ENCODE measurements at regions not wholly inside any gene's neighbourhood (a gene's known extent, or its start where the extent isn't known, plus 50 kb on each side); places are given as distances from the start of the nearest gene placed in this dataset.

DNA sequence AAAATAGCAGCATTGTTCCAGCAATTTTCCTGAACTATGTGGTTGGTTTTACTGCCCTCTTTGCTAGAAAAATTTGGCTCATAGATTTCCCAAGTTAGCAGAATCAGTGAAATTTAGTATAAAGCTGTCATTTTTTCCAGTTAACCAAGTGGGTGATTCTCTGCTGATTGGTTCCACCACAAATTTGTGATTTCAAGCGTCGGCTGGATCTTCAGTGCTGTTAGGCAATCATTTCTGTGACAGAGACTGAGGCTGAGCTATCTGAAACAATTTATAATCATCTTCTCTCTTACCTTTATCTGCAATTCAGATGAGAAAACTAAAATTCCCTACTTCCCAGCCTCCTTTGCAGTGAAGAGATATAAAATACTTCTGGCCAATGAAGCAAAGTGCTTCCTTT lies 68.6 kb upstream of the OTUD4 start:
- no peak for TF ChIP-seq CTCF (IDR thresholded peaks at IDR 0.05; ENCODE audit: partially characterized antibody, unreplicated experiment)

GRCh38 chr4:145248502-145248901 lies 68.1 kb upstream of the OTUD4 start:
- Mint-ChIP-seq H3K4me3 (ENCODE audit: unreplicated experiment) (no peak overlapping the region), H3K9me3 (ENCODE audit: unreplicated experiment) (no peaks in the 10 kb centered on the region), H3K4me1 (ENCODE audit: low read depth, unreplicated experiment) (no peaks in the 10 kb centered on the region), H3K36me3 (ENCODE audit: unreplicated experiment) (no peaks in the 10 kb centered on the region), H3K27me3 (ENCODE audit: unreplicated experiment) (no peaks in the 10 kb centered on the region), H3K27ac (ENCODE audit: unreplicated experiment) (no peak overlapping the region)
- no peak for DNase-seq
- TF ChIP-seq CTCF (IDR thresholded peaks at IDR 0.05; ENCODE audit: partially characterized antibody, unreplicated experiment), result no peak

More for the DNA sequence above, 68.6 kb upstream of the OTUD4 start:
- no peaks in the 10 kb centered on the region for H3K36me3 Mint-ChIP-seq (ENCODE audit: unreplicated experiment)
- H3K9me3 Mint-ChIP-seq (ENCODE audit: unreplicated experiment), result no peaks in the 10 kb centered on the region
- H3K4me1 Mint-ChIP-seq (ENCODE audit: low read depth, unreplicated experiment), result no peaks in the 10 kb centered on the region
- no peak for DNase-seq
- H3K27me3 Mint-ChIP-seq (ENCODE audit: unreplicated experiment), result no peaks in the 10 kb centered on the region
- H3K27ac Mint-ChIP-seq (ENCODE audit: unreplicated experiment), result no peak overlapping the region
- H3K4me3 Mint-ChIP-seq (ENCODE audit: unreplicated experiment), result no peak overlapping the region

DNA sequence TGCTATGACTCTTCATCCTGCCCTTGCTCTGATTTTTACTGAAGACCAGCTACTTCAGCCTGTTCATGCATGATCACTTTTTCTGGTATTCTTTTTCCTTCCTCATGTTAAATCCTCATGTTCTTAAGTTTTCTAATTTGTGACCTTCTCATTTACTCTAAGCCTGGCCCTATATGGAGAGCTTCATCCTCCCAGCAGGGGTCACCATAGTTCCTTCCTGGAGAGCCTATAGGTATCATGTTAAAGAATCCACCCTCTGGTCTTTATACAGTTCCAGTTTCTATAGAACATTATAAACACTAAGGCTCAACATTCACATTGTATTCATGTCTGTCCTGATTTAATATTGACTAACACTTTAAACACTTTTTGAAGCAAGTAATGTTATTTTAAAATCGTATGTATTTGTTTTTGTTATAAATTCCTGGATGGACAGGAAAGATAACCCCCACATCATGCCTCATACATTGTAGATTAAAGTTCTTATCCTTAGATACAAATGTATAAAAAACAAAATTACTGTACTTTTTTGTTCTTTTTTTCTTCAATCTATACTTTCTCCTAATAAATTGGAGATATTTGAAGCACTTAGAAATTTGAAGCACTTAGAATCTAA lies 53.8 kb upstream of the OTUD4 start:
- H3K4me1 Mint-ChIP-seq (ENCODE audit: low read depth, unreplicated experiment), result no peaks in the 10 kb centered on the region
- no peaks in the 10 kb centered on the region for H3K9me3 Mint-ChIP-seq (ENCODE audit: unreplicated experiment)
- no peak overlapping the region for H3K27ac Mint-ChIP-seq (ENCODE audit: unreplicated experiment)
- no peaks in the 10 kb centered on the region for H3K36me3 Mint-ChIP-seq (ENCODE audit: unreplicated experiment)
- TF ChIP-seq CTCF (IDR thresholded peaks at IDR 0.05; ENCODE audit: partially characterized antibody, unreplicated experiment), result peak; percentile 65
- H3K4me3 Mint-ChIP-seq (ENCODE audit: unreplicated experiment), result no peak overlapping the region
- H3K27me3 Mint-ChIP-seq (ENCODE audit: unreplicated experiment), result peaks cover 1% of the 10 kb centered on the region
- DNase-seq, result peak; percentile 51

GRCh38 chr4:145231906-145232700 lies 51.7 kb upstream of the OTUD4 start:
- no peak for DNase-seq
- H3K27ac Mint-ChIP-seq (ENCODE audit: unreplicated experiment), result no peak overlapping the region
- no peak overlapping the region for H3K4me3 Mint-ChIP-seq (ENCODE audit: unreplicated experiment)

More at GRCh38 chr4:145231906-145232700, 51.7 kb upstream of the OTUD4 start:
- Mint-ChIP-seq H3K4me1 (ENCODE audit: low read depth, unreplicated experiment) (no peaks in the 10 kb centered on the region), H3K36me3 (ENCODE audit: unreplicated experiment) (no peaks in the 10 kb centered on the region), H3K27me3 (ENCODE audit: unreplicated experiment) (no peaks in the 10 kb centered on the region), H3K9me3 (ENCODE audit: unreplicated experiment) (peaks cover 1% of the 10 kb centered on the region)
- no peak for TF ChIP-seq CTCF (IDR thresholded peaks at IDR 0.05; ENCODE audit: partially characterized antibody, unreplicated experiment)
